Endothelial cell of umbilical vein (primary cell): ENCODE measurements at regions not wholly inside any gene's neighbourhood (a gene's known extent, or its start where the extent isn't known, plus 50 kb on each side); places are given as distances from the start of the nearest gene placed in this dataset.

Source experiments
- BruUV-seq: library from RNA; stranded (reverse); fragments of 400-500 nt; replicated peaks from 2 replicates; lab custom pipeline; 2021; lab: Mats Ljungman, UMichigan
- CTCF ChIA-PET: fragments of 300-600, 350-600 bp; sonication (Branson Sonifier 250); formaldehyde crosslinking; loops from one replicate; lab custom pipeline; 2021; ENCODE audit warnings: antibody characterized with exemption, inconsistent platforms; lab: Charles Lee
- POLR2A ChIA-PET: fragments of 300-600, 350-600 bp; sonication (Branson Sonifier 250); formaldehyde crosslinking; loops from one replicate; lab custom pipeline; 2021; ENCODE audit warnings: antibody characterized with exemption, inconsistent platforms; lab: Charles Lee
- DNase-seq: peaks from one replicate; pipeline ENCODE4 v3.0.0-alpha.2; 2011; ENCODE audit warnings: low read depth, low spot score
- FAIRE-seq: peaks from 2 replicates; lab custom pipeline; 2011; peaks lifted over from hg19 to GRCh38; lab: Jason Lieb, UNC
- H2AFZ ChIP-seq: 2 replicates; pipeline ENCODE4 v1.6.0; 2012; ENCODE audit warnings: low read depth, low read length, control low read depth, inconsistent platforms
- H3K27ac ChIP-seq: 2 replicates; pipeline ENCODE4 v1.5.1; 2011; ENCODE audit warnings: low read depth, mild to moderate bottlenecking, control low read depth, low read length, moderate library complexity; ENCODE audit not compliant: insufficient read depth
- H3K27me3 ChIP-seq, 2 experiments: 2 replicates each; pipeline versions ENCODE4 v1.6.0 to v1.6.1; 2011; ENCODE audit warnings: low read length in 2 of 2, mixed read lengths in 1 of 2; ENCODE audit not compliant: control insufficient read depth in 2 of 2, insufficient read depth in 2 of 2
- H3K36me3 ChIP-seq, 2 experiments: 2 replicates in 1 of 2; 3 replicates in 1 of 2; pipeline ENCODE4 v1.5.1; 2011; ENCODE audit warnings: low read length in 2 of 2, mild to moderate bottlenecking in 1 of 2, moderate library complexity in 1 of 2; ENCODE audit not compliant: control insufficient read depth in 2 of 2, insufficient read depth in 2 of 2; ENCODE audit errors: extremely low read depth in 1 of 2
- H3K4me1 ChIP-seq: 3 replicates; pipeline ENCODE4 v1.5.1; 2011; ENCODE audit warnings: mild to moderate bottlenecking, low read length; ENCODE audit not compliant: control insufficient read depth, insufficient read depth; ENCODE audit errors: extremely low read depth
- H3K4me2 ChIP-seq: 2 replicates; pipeline ENCODE4 v1.6.1; 2011; ENCODE audit warnings: low read length, control low read depth, mixed read lengths; ENCODE audit not compliant: insufficient read depth
- H3K4me3 ChIP-seq, 3 experiments: fragments of 200-600 bp in 1 of 3; sonication (generic), shearing (Covaris generic) in 1 of 3; replicated peaks in 1 of 3; 2 replicates each; pipeline ENCODE4 v1.5.1; 2011 to 2016; ENCODE audit warnings: control low read depth in 3 of 3, low read length in 3 of 3, mild to moderate bottlenecking in 2 of 3, inconsistent platforms in 1 of 3, low read depth in 1 of 3, moderate library complexity in 1 of 3; ENCODE audit not compliant: insufficient read depth in 1 of 3
- H3K79me2 ChIP-seq: 2 replicates; pipeline ENCODE4 v1.6.0; 2012; ENCODE audit warnings: low read length, inconsistent platforms; ENCODE audit not compliant: control insufficient read depth, insufficient read depth
- H3K9ac ChIP-seq: replicated peaks from 2 replicates; pipeline ENCODE3; 2011; ENCODE audit warnings: low read length, control low read depth; ENCODE audit not compliant: insufficient read depth; ENCODE audit errors: extremely low read depth
- H3K9me1 ChIP-seq: replicated peaks from 3 replicates; pipeline ENCODE4 v1.6.0; 2011; ENCODE audit warnings: mild to moderate bottlenecking, low read length; ENCODE audit not compliant: control insufficient read depth, insufficient read depth; ENCODE audit errors: extremely low read depth
- H3K9me3 ChIP-seq: replicated peaks from 2 replicates; pipeline ENCODE4 v1.5.1; 2012; ENCODE audit warnings: low read length, inconsistent platforms; ENCODE audit not compliant: control insufficient read depth, insufficient read depth
- H4K20me1 ChIP-seq: replicated peaks from 2 replicates; pipeline ENCODE3; 2011; ENCODE audit warnings: mild to moderate bottlenecking, low read length; ENCODE audit not compliant: control insufficient read depth, insufficient read depth; ENCODE audit errors: extremely low read depth
- EZH2 ChIP-seq: IDR thresholded peaks from 2 replicates; pipeline ENCODE4 v1.6.1; 2012; ENCODE audit warnings: borderline replicate concordance, low read depth, mild to moderate bottlenecking, moderate library complexity, low read length, inconsistent platforms; ENCODE audit not compliant: severe bottlenecking
- FOS ChIP-seq: IDR thresholded peaks from 2 replicates; pipeline ENCODE4 v1.6.1; 2011; ENCODE audit warnings: mild to moderate bottlenecking, low read length, moderate library complexity, borderline replicate concordance; ENCODE audit not compliant: insufficient read depth
- GATA2 ChIP-seq: IDR thresholded peaks from 2 replicates; pipeline ENCODE4 v1.7.0; 2011; ENCODE audit warnings: low read depth, mild to moderate bottlenecking, moderate library complexity, mixed read lengths, low read length; ENCODE audit not compliant: insufficient read length, insufficient read depth
- JUN ChIP-seq: IDR thresholded peaks from 2 replicates; pipeline ENCODE4 v1.6.1; 2011; ENCODE audit warnings: borderline replicate concordance, low read depth; ENCODE audit not compliant: insufficient read length, insufficient read depth
- MYC ChIP-seq: IDR thresholded peaks from one replicate; pipeline ENCODE4 v1.6.1; 2011; ENCODE audit warnings: mild to moderate bottlenecking, low read depth, low read length
- POLR2A ChIP-seq: IDR thresholded peaks from 2 replicates; pipeline ENCODE4 v1.6.1; 2012; ENCODE audit warnings: low read depth, mild to moderate bottlenecking, control low read depth, low read length
- POLR2AphosphoS5 ChIP-seq: IDR thresholded peaks from 2 replicates; pipeline ENCODE4 v1.6.1; 2012; ENCODE audit warnings: low read depth, mild to moderate bottlenecking, control low read depth, low read length, moderate library complexity; ENCODE audit not compliant: insufficient read depth
- dilution Hi-C: fragments of 300-500 bp; cut with MboI; formaldehyde crosslinking; loops from one replicate; pipeline ENCODE4 v1.15.0; 2019; ENCODE audit warnings: low sequenced_read_pairs; ENCODE audit not compliant: extremely low pct_ligation_motif_present
- intact Hi-C: fragments of 100-400 bp; cut with micrococcal nuclease; formaldehyde crosslinking; loops from one replicate; pipeline ENCODE4 v1.10.0; 2022
- TF ChIP-seq, protein P1 (sequence below), 2 donors: IDR thresholded peaks; 1 replicate in 1 of 2; 2 replicates in 1 of 2; pipeline ENCODE4 v1.5.1; 2011; ENCODE audit warnings: low read length in 2 of 2, mild to moderate bottlenecking in 2 of 2, moderate library complexity in 2 of 2, control low read depth in 1 of 2, inconsistent platforms in 1 of 2, low read depth in 1 of 2; ENCODE audit not compliant: insufficient read depth in 1 of 2; ENCODE audit errors: extremely low read depth in 1 of 2
- TF ChIP-seq, protein P2 (sequence below): IDR thresholded peaks from 2 replicates; pipeline ENCODE4 v1.6.1; 2011; ENCODE audit not compliant: insufficient read depth, insufficient read length

- no peaks in the 10 kb centered on the region for H3K36me3 ChIP-seq
- H3K9me1 ChIP-seq: no peaks in the 10 kb centered on the region
- H3K79me2 ChIP-seq: no peaks in the 10 kb centered on the region
- BruUV-seq: no TSS peak
- no peak overlapping the region for H3K9ac ChIP-seq
- no peaks in the 10 kb centered on the region for H3K4me1 ChIP-seq
- TF ChIP-seq, protein P1, sequence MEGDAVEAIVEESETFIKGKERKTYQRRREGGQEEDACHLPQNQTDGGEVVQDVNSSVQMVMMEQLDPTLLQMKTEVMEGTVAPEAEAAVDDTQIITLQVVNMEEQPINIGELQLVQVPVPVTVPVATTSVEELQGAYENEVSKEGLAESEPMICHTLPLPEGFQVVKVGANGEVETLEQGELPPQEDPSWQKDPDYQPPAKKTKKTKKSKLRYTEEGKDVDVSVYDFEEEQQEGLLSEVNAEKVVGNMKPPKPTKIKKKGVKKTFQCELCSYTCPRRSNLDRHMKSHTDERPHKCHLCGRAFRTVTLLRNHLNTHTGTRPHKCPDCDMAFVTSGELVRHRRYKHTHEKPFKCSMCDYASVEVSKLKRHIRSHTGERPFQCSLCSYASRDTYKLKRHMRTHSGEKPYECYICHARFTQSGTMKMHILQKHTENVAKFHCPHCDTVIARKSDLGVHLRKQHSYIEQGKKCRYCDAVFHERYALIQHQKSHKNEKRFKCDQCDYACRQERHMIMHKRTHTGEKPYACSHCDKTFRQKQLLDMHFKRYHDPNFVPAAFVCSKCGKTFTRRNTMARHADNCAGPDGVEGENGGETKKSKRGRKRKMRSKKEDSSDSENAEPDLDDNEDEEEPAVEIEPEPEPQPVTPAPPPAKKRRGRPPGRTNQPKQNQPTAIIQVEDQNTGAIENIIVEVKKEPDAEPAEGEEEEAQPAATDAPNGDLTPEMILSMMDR (IDR thresholded peaks at IDR 0.05; ENCODE audit: extremely low read depth in 1 of 2, insufficient read depth in 1 of 2, low read depth in 1 of 2, low read length in 2 of 2): peak; percentile 27 to 30
- TF ChIP-seq EZH2: no peak
- CTCF ChIA-PET: interaction anchor here (0.6 to 6.9 kb wide), 39 partner anchors 8 to 1100 kb away, joined by 3 to 164 read pairs (median 4); no protein-coding TSS in a partner anchor
- H2AFZ ChIP-seq: no peak overlapping the region
- H3K4me2 ChIP-seq: no peak overlapping the region
- no peaks in the 10 kb centered on the region for H3K9me3 ChIP-seq
- H4K20me1 ChIP-seq: no peaks in the 10 kb centered on the region
- DNase-seq (peak; percentile 79), FAIRE-seq (peak; percentile 91)
- H3K27me3 ChIP-seq: no peaks in the 10 kb centered on the region
- dilution Hi-C loops (no loop called here), intact Hi-C loops (loop anchor here (1.0 to 2.0 kb wide), 2 partner anchors 304 to 547 kb away; no protein-coding TSS in a partner anchor)
- no peak overlapping the region for H3K27ac ChIP-seq
- POLR2A ChIA-PET: no interaction called here
- H3K4me3 ChIP-seq: no peak overlapping the region
Observed at GRCh38 chr18:54679318-54680149, 88.5 kb downstream of the DYNAP start.

- no TSS peak for BruUV-seq
Observed at GRCh38 chr18:54684784-54685183, 93.7 kb downstream of the DYNAP start.

More at GRCh38 chr18:54684784-54685183, 93.7 kb downstream of the DYNAP start:
- CTCF ChIA-PET: no interaction called here
- Histone ChIP-seq H3K79me2 (no peaks in the 10 kb centered on the region), H3K9ac (no peak overlapping the region), H3K27ac (no peak overlapping the region), H3K36me3 (no peaks in the 10 kb centered on the region), H3K4me1 (no peaks in the 10 kb centered on the region), H3K4me3 (no peak overlapping the region), H3K9me3 (no peaks in the 10 kb centered on the region), H3K27me3 (no peaks in the 10 kb centered on the region), H3K9me1 (no peaks in the 10 kb centered on the region), H3K4me2 (no peak overlapping the region), H4K20me1 (no peaks in the 10 kb centered on the region), H2AFZ (peak overlapping the region; percentile 48)
- intact Hi-C loops (no loop called here), dilution Hi-C loops (no loop called here)
- POLR2A ChIA-PET: no interaction called here
- FAIRE-seq: no peak
- no peak for TF ChIP-seq JUN
- TF ChIP-seq POLR2AphosphoS5: no peak
- TF ChIP-seq EZH2: no peak
- no peak for TF ChIP-seq FOS
- TF ChIP-seq, protein P2, sequence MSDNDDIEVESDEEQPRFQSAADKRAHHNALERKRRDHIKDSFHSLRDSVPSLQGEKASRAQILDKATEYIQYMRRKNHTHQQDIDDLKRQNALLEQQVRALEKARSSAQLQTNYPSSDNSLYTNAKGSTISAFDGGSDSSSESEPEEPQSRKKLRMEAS: no peak
- TF ChIP-seq GATA2: no peak
- TF ChIP-seq, protein P1 (IDR thresholded peaks at IDR 0.05; ENCODE audit: extremely low read depth in 1 of 2, insufficient read depth in 1 of 2, low read depth in 1 of 2, low read length in 2 of 2): no peak
- no peak for TF ChIP-seq MYC
- TF ChIP-seq POLR2A: no peak
- peak; percentile 2 for DNase-seq
